MM.1S (cell line): ENCODE measurements at regions not wholly inside any gene's neighbourhood (a gene's known extent, or its start where the extent isn't known, plus 50 kb on each side); places are given as distances from the start of the nearest gene placed in this dataset.

Experiments used
- CTCF ChIP-seq: fragments of 300-600 bp; sonication (generic); IDR thresholded peaks from 2 replicates; pipeline ENCODE4 v1.5.1; 2016; ENCODE audit warnings: antibody characterized with exemption, low read length, mixed read lengths
- EZH2 ChIP-seq: fragments of 300-600 bp; sonication (generic); optimal IDR thresholded peaks from 2 replicates; pipeline ENCODE3; 2017; ENCODE audit warnings: low read depth, mild to moderate bottlenecking, antibody characterized with exemption, low read length, mixed read lengths
- EZH2phosphoT487 ChIP-seq: fragments of 300-600 bp; sonication (generic); IDR thresholded peaks from 2 replicates; pipeline ENCODE4 v1.6.1; 2018; ENCODE audit warnings: antibody characterized with exemption, low read length

GRCh38 chrX:45385757-45386156, 185.1 kb upstream of the DIPK2B start:
- TF ChIP-seq CTCF, result no peak
- TF ChIP-seq EZH2phosphoT487, result no peak
- no peak for TF ChIP-seq EZH2
